ENCODE measurements at regions not wholly inside any gene's neighbourhood (a gene's known extent, or its start where the extent isn't known, plus 50 kb on each side); places are given as distances from the start of the nearest gene placed in this dataset.

DNA sequence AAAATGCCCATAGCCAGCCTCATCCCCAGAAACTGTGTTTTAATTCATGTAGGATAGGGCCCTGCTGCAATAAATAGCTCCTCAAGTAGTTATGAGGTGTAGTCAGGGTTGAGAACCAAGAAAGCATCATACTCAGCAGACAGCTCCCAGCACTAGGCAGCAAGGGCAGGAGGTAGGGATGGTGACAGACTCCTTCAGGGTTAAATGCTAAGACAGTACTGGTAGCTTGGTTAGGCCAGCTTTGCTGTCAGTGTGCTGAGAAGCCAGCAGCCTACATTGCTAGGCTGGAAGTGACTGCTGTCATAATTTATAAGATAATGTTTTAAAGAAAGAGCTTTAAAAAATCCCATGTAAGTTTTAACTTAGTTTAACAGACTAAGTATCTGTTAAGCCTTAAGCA is 113.9 kb upstream of the IMMP2L start:
- DNase-seq (ENCODE audit: low read depth), result no peak
- TF ChIP-seq, protein P1, sequence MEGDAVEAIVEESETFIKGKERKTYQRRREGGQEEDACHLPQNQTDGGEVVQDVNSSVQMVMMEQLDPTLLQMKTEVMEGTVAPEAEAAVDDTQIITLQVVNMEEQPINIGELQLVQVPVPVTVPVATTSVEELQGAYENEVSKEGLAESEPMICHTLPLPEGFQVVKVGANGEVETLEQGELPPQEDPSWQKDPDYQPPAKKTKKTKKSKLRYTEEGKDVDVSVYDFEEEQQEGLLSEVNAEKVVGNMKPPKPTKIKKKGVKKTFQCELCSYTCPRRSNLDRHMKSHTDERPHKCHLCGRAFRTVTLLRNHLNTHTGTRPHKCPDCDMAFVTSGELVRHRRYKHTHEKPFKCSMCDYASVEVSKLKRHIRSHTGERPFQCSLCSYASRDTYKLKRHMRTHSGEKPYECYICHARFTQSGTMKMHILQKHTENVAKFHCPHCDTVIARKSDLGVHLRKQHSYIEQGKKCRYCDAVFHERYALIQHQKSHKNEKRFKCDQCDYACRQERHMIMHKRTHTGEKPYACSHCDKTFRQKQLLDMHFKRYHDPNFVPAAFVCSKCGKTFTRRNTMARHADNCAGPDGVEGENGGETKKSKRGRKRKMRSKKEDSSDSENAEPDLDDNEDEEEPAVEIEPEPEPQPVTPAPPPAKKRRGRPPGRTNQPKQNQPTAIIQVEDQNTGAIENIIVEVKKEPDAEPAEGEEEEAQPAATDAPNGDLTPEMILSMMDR (IDR thresholded peaks at IDR 0.05; ENCODE audit: insufficient read depth, low read depth, low read length, missing control alignments), result no peak

DNA sequence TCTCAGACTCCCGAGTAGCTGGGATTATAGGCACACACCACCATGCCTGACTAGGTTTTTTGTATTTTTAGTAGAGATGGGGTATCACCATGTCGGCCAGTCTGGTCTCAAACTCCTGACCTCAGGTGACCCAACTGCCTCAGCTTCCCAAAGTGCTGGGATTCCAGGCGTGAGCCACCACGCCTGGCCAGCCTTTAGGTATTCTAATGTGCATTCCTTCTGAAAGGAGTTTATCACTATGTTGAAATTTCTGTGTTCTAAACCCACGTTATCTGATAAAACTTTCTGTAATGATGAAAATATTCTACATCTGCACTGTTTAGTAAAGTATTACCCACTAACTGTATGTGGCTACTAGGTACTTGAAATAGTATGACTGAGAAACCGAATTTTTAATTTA is 110.6 kb upstream of the IMMP2L start:
- no peak overlapping the region for H3K4me3 ChIP-seq (ENCODE audit: low read length)
- no peak for DNase-seq (ENCODE audit: low read depth)
- TF ChIP-seq, protein P1 (IDR thresholded peaks at IDR 0.05; ENCODE audit: insufficient read depth, low read depth, low read length, missing control alignments), result no peak

More for the DNA sequence above, 113.9 kb upstream of the IMMP2L start:
- no peak overlapping the region for H3K4me3 ChIP-seq (ENCODE audit: low read length)

DNA sequence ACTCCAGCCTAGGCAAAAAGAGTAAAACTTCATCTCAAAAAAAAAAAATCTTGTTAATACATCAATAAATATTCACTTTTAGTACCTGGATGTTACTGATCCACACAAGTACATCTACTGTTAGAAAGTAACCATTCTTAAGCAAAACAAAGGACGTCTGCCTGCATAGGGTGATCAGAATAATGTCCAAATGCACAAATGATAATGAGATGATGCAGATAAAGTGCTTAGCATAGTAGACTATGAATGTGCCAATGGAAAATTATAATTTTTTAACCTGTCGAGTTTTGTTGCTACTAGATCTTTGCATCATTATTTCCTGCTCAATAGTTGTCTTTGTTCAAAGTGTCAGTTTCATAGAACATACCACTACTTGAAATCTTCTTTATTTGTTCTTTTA is 109.6 kb upstream of the IMMP2L start:
- no peak for DNase-seq (ENCODE audit: low read depth)
- no peak overlapping the region for H3K4me3 ChIP-seq (ENCODE audit: low read length)

DNA sequence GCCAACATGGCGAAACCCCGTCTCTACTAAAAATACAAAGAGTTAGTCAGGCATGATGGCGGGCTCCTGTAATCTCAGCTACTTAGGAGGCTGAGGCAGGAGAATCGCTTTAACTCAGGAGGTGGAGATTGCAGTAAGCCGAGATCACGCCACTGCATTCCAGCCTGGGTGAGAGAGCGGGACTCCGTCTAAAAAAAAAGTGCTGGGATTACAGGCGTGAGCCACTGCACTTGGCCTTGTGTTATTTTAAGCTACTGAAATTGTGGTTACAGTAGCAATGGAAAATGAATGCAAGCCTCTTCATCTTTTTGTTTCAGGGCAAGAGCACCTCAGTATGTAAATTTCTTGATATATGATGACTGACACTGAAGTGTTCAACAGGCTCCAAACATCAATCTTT is 106.4 kb upstream of the IMMP2L start:
- H3K4me3 ChIP-seq (ENCODE audit: low read length), result no peak overlapping the region
- TF ChIP-seq, protein P1 (IDR thresholded peaks at IDR 0.05; ENCODE audit: insufficient read depth, low read depth, low read length, missing control alignments), result no peak
- no peak for DNase-seq (ENCODE audit: low read depth)

More for the DNA sequence above, 109.6 kb upstream of the IMMP2L start:
- TF ChIP-seq, protein P1 (IDR thresholded peaks at IDR 0.05; ENCODE audit: insufficient read depth, low read depth, low read length, missing control alignments), result no peak

DNA sequence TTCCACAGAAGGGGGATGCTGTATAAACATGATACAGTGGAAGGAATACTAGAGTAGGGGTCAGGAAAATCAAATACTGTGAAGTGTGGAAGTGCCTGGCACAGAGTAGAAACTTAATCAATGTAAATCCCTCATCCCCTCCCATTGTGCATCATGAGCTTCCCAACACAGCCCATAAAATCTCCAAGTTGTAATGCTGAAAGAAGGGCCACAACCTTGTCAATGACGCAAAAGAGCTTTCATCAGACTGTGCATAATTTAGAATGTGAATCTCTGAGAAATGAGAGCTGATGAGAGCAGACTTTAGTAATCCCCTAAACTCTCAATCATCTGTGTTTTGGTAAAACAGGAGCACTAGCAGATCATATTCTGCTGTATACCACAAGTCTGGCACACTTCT is 105.2 kb upstream of the IMMP2L start:
- H3K4me3 ChIP-seq (ENCODE audit: low read length), result no peak overlapping the region
- TF ChIP-seq, protein P1 (IDR thresholded peaks at IDR 0.05; ENCODE audit: insufficient read depth, low read depth, low read length, missing control alignments), result no peak
- no peak for DNase-seq (ENCODE audit: low read depth)

DNA sequence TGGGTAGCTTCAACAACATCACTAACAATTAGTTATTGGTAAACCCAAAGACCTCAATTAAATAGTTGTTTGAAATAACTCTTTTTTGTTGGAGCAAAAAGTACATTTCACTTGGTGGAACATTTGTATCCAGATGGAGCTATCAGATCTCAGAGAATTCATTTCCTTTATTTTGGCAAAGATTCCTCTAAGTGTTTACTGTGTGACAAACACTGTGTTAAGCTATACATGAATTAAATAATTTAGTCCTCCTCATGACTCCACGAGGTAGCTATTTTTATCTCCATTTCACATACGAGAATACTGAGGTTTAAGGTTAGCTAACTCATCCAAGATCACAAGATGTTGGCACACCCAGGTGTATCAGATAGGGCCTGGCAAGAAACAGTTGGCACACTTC is 104.0 kb upstream of the IMMP2L start:
- TF ChIP-seq, protein P1 (IDR thresholded peaks at IDR 0.05; ENCODE audit: insufficient read depth, low read depth, low read length, missing control alignments), result no peak
- H3K4me3 ChIP-seq (ENCODE audit: low read length), result no peak overlapping the region
- no peak for DNase-seq (ENCODE audit: low read depth)

DNA sequence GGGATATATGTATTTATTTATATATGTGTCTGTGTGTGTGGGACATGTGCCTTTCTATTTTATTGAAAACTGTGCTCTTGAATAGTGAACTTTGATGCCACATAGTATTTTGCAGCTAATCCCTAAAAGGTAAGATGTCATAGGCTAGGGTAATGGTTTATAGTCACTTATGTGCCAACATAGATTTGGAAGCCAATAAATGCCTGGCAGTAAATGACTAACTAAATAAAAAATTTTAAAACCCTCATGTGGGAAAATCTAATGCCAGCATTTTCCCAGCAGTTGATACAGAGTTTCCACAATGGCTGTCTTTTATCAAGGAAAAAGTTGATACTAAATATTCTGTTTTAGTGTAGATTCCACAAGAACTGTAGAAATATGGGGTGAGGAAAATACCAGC is 101.5 kb upstream of the IMMP2L start:
- no peak overlapping the region for H3K4me3 ChIP-seq (ENCODE audit: low read length)
- DNase-seq (ENCODE audit: low read depth), result no peak
- TF ChIP-seq, protein P1 (IDR thresholded peaks at IDR 0.05; ENCODE audit: insufficient read depth, low read depth, low read length, missing control alignments), result no peak

Data from epithelial cell of esophagus (primary cell).